ENCODE measurements at regions not wholly inside any gene's neighbourhood (a gene's known extent, or its start where the extent isn't known, plus 50 kb on each side); places are given as distances from the start of the nearest gene placed in this dataset.

DNA sequence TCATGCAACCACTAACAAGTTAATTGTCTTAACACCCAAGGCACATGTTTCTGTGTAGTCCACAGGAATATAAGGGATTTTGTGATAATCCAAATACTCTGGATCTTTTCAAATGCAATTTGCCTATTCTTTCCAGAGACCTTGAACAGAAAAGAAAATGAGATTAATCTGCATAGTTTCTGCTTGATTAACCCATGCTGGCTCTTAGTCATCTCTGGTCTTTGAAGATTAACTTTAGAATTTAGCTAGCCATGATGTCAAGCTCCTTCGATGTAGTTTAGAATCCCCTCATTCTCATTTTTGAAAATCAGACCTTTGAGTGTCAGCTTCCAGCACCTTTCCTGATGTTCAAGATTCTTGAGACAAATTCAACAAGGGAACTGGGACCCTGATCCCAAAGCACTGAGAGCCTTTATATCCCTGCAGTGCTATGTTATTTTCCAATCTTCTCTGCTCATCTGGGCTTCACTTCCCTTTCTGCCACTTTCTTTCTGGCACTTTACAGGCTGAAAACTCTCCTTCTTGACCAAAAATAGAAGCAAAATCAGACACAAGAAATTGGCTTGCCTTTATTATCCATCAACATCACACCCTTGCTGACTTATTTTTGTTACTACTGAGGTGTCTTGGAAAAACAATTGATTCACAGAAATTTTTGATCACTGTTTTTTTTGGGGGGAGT lies 155.5 kb downstream of the PALM2AKAP2 start:
- H3K27ac ChIP-seq: no peak overlapping the region
- no peaks in the 10 kb centered on the region for H3K36me3 ChIP-seq (ENCODE audit: low read depth, missing control alignments)
- no peaks in the 10 kb centered on the region for H3K27me3 ChIP-seq
- no peaks in the 10 kb centered on the region for H3K9me3 ChIP-seq
- WGBS, 2 donors: 71 to 100% methylated on average over 1 of the region's 1 CpG
- H3K4me1 ChIP-seq: no peaks in the 10 kb centered on the region
- intact Hi-C loops (cut with DNase I; ENCODE audit: low total_unique reads): no loop called here
- no peak overlapping the region for H3K4me3 ChIP-seq
- TF ChIP-seq CTCF (IDR thresholded peaks at IDR 0.05) (no peak), POLR2A (IDR thresholded peaks at IDR 0.05) (no peak)
- no peak for DNase-seq

DNA sequence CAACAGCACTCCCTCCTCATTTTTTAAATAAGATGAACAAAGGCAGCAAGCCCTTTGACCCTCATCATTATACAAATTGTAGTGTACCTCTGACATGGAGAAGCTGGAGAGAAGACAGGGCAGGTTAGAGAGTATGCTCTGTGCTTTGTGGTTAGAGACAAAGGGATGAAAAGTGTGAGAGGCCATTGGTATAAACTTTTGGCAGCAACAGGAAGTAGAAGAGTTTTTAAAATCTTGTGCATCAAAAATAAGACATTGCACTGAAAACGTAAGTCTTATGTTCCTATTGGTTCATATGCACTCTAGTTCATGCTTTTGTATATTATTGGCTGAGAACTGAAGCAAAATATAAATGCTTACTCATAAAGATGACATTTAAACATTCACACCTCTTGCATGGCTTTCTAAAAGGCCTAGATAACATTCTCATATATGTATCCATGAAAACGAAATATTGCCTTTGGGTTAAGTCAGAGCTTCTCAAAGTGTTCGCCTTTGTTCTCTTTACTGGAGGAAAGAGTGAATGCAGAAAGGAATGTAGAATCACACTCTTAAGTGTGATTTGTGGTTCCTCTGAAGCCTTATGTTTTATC lies 158.0 kb downstream of the PALM2AKAP2 start:
- no peak for DNase-seq
- no peaks in the 10 kb centered on the region for H3K27me3 ChIP-seq
- no peaks in the 10 kb centered on the region for H3K4me1 ChIP-seq
- no peaks in the 10 kb centered on the region for H3K36me3 ChIP-seq (ENCODE audit: low read depth, missing control alignments)
- H3K9me3 ChIP-seq: no peaks in the 10 kb centered on the region
- WGBS, 2 donors: 83 to 88% methylated on average over 3 of the region's 3 CpGs
- no peak overlapping the region for H3K27ac ChIP-seq
- H3K4me3 ChIP-seq: no peak overlapping the region
- intact Hi-C loops (cut with DNase I; ENCODE audit: low total_unique reads): no loop called here
- TF ChIP-seq POLR2A (IDR thresholded peaks at IDR 0.05) (no peak), CTCF (IDR thresholded peaks at IDR 0.05) (no peak)

GRCh38 chr9:109939698-109940342 lies 159.8 kb downstream of the PALM2AKAP2 start:
- no peaks in the 10 kb centered on the region for H3K36me3 ChIP-seq (ENCODE audit: low read depth, missing control alignments)
- no peaks in the 10 kb centered on the region for H3K9me3 ChIP-seq
- no peaks in the 10 kb centered on the region for H3K27me3 ChIP-seq
- DNase-seq: no peak
- no peak overlapping the region for H3K27ac ChIP-seq
- no peak overlapping the region for H3K4me3 ChIP-seq
- intact Hi-C loops (cut with DNase I; ENCODE audit: low total_unique reads): no loop called here
- TF ChIP-seq CTCF (IDR thresholded peaks at IDR 0.05) (no peak), POLR2A (IDR thresholded peaks at IDR 0.05) (no peak)
- no peaks in the 10 kb centered on the region for H3K4me1 ChIP-seq

- 61 to 70% methylated on average over 3 of the region's 3 CpGs for WGBS, 2 donors
- DNase-seq: no peak
- Histone ChIP-seq H3K9me3 (no peaks in the 10 kb centered on the region), H3K4me1 (no peaks in the 10 kb centered on the region), H3K27me3 (no peaks in the 10 kb centered on the region), H3K36me3 (ENCODE audit: low read depth, missing control alignments) (no peaks in the 10 kb centered on the region), H3K27ac (no peak overlapping the region), H3K4me3 (no peak overlapping the region)
- TF ChIP-seq POLR2A (IDR thresholded peaks at IDR 0.05) (no peak), CTCF (IDR thresholded peaks at IDR 0.05) (no peak)
- intact Hi-C loops (cut with DNase I; ENCODE audit: low total_unique reads): no loop called here
These were observed 160.6 kb downstream of the PALM2AKAP2 start for GRCh38 chr9:109940561-109940960.

Measured in testis (tissue), 2 donors.